HepG2 (cell line): ENCODE measurements at regions not wholly inside any gene's neighbourhood (a gene's known extent, or its start where the extent isn't known, plus 50 kb on each side); places are given as distances from the start of the nearest gene placed in this dataset.

Source experiments
- ATAC-seq: fragments of 200-7000 bp; cut with Tn5 transposase; 3 replicates; pipeline ENCODE4 v1.9.1; 2020; ENCODE audit warnings: mild to moderate bottlenecking, moderate library complexity
- BruUV-seq: library from RNA; stranded (reverse); fragments of 400-500 nt; replicated peaks from 2 replicates; lab custom pipeline; 2021; lab: Mats Ljungman, UMichigan
- CTCF ChIA-PET: fragments of 300-600 bp; formaldehyde crosslinking; extraction: SDS; loops from one replicate; lab custom pipeline; 2021; ENCODE audit warnings: low total read pairs, inconsistent platforms, low intra/inter-chr PET ratio; lab: Yijun Ruan, JAX
- POLR2A ChIA-PET: fragments of 350-600 bp; sonication (Branson Sonifier 250); formaldehyde crosslinking; loops from one replicate; lab custom pipeline; 2020; ENCODE audit warnings: antibody characterized with exemption, inconsistent platforms; lab: Yijun Ruan, JAX
- DNase-seq: peaks from one replicate; pipeline ENCODE4 v3.0.0-alpha.2; 2015; ENCODE audit warnings: low spot score
- FAIRE-seq: peaks from 3 replicates; lab custom pipeline; 2011; peaks lifted over from hg19 to GRCh38; lab: Jason Lieb, UNC
- H2AFZ ChIP-seq: one replicate; pipeline ENCODE4 v1.6.1; 2011; ENCODE audit warnings: low read length, inconsistent platforms
- H3K27ac ChIP-seq: fragments of 300-600 bp; 3 replicates; pipeline ENCODE4 v1.8.0; 2011; ENCODE audit warnings: mixed run types, mild to moderate bottlenecking, mixed read lengths, low read length, inconsistent platforms; ENCODE audit not compliant: insufficient read depth; ENCODE audit errors: extremely low read length
- H3K27me3 ChIP-seq, 2 experiments: fragments of 200-600 bp in 1 of 2; 2 replicates in 1 of 2; 3 replicates in 1 of 2; pipeline versions ENCODE4 v1.6.0 to v1.8.0; 2011; ENCODE audit warnings: low read length in 2 of 2, mild to moderate bottlenecking in 2 of 2, moderate library complexity in 2 of 2, inconsistent platforms in 1 of 2; ENCODE audit not compliant: insufficient read depth in 2 of 2, control insufficient read depth in 1 of 2
- H3K36me3 ChIP-seq, 2 experiments: fragments of 200-600 bp in 1 of 2; replicated peaks in 1 of 2; 2 replicates in 1 of 2; 3 replicates in 1 of 2; pipeline versions ENCODE4 v1.5.1 to v1.8.0; 2011; ENCODE audit warnings: low read length in 2 of 2, inconsistent platforms in 1 of 2; ENCODE audit not compliant: insufficient read depth in 2 of 2, control insufficient read depth in 1 of 2
- H3K4me1 ChIP-seq: 2 replicates; pipeline ENCODE4 v1.5.1; 2012; ENCODE audit warnings: low read length, inconsistent platforms; ENCODE audit not compliant: insufficient read depth
- H3K4me2 ChIP-seq: 2 replicates; pipeline ENCODE4 v1.6.0; 2011; ENCODE audit warnings: low read depth, low read length, inconsistent platforms
- H3K4me3 ChIP-seq, 3 experiments: fragments of 200-600 bp in 1 of 3; sonication (generic), shearing (Covaris generic) in 1 of 3; replicated peaks in 1 of 3; 2 replicates each; pipeline ENCODE4 v1.5.1; 2011 to 2016; ENCODE audit warnings: low read length in 3 of 3, inconsistent platforms in 2 of 3, low read depth in 2 of 3, mild to moderate bottlenecking in 2 of 3, control low read depth in 1 of 3, mixed read lengths in 1 of 3; ENCODE audit not compliant: insufficient read depth in 1 of 3
- H3K79me2 ChIP-seq: one replicate; pipeline ENCODE4 v1.6.1; 2011; ENCODE audit warnings: low read length, inconsistent platforms; ENCODE audit not compliant: insufficient read depth
- H3K9ac ChIP-seq: 2 replicates; pipeline ENCODE4 v1.6.0; 2011; ENCODE audit warnings: mild to moderate bottlenecking, low read depth, low read length, inconsistent platforms; ENCODE audit not compliant: insufficient read depth
- H3K9me3 ChIP-seq: 2 replicates; pipeline ENCODE4 v1.5.1; 2012; ENCODE audit warnings: mild to moderate bottlenecking, low read length
- H4K20me1 ChIP-seq: 2 replicates; pipeline ENCODE4 v1.6.0; 2011; ENCODE audit warnings: inconsistent platforms, mild to moderate bottlenecking, low read length, moderate library complexity; ENCODE audit not compliant: insufficient read depth
- AKNA ChIP-seq: sonication (generic); formaldehyde crosslinking; IDR thresholded peaks from 2 replicates; pipeline ENCODE4 v1.4.0; 2020; ENCODE audit warnings: missing genetic modification reagents, borderline replicate concordance
- ARHGAP35 ChIP-seq: sonication (generic); formaldehyde crosslinking; IDR thresholded peaks from 2 replicates; pipeline ENCODE4 v1.9.0; 2022; ENCODE audit warnings: mild to moderate bottlenecking, inconsistent platforms, moderate library complexity, missing genetic modification reagents, borderline replicate concordance
- ATF7-NPFF ChIP-seq: sonication (generic); formaldehyde crosslinking; IDR thresholded peaks from 2 replicates; pipeline ENCODE4 v1.8.1; 2023; ENCODE audit warnings: mild to moderate bottlenecking, low read depth, missing genetic modification reagents, moderate library complexity
- HNF1A ChIP-seq, 2 experiments: sonication (generic) in 1 of 2; formaldehyde crosslinking in 1 of 2; IDR thresholded peaks; 2 replicates each; pipeline versions ENCODE4 v1.4.0 to v1.6.1; 2016 to 2020; ENCODE audit warnings: borderline replicate concordance in 1 of 2, low read depth in 1 of 2, mild to moderate bottlenecking in 1 of 2, missing genetic modification reagents in 1 of 2
- NCOA1 ChIP-seq: sonication (generic); formaldehyde crosslinking; IDR thresholded peaks from 2 replicates; pipeline ENCODE4 v1.9.0; 2021; ENCODE audit warnings: missing genetic modification reagents
- ZNF18 ChIP-seq: sonication (generic); formaldehyde crosslinking; IDR thresholded peaks from 2 replicates; pipeline ENCODE4 v1.8.0; 2022; ENCODE audit warnings: mild to moderate bottlenecking, missing genetic modification reagents; ENCODE audit not compliant: insufficient replicate concordance
- ZNF275 ChIP-seq: sonication (generic); formaldehyde crosslinking; IDR thresholded peaks from 2 replicates; pipeline ENCODE4 v1.8.0; 2022; ENCODE audit warnings: missing genetic modification reagents, mild to moderate bottlenecking, inconsistent platforms, borderline replicate concordance
- ZNF362 ChIP-seq: sonication (generic); formaldehyde crosslinking; IDR thresholded peaks from 2 replicates; pipeline ENCODE4 v1.4.0; 2020; ENCODE audit warnings: missing genetic modification reagents, mild to moderate bottlenecking, borderline replicate concordance
- ZNF724P ChIP-seq: sonication (generic); formaldehyde crosslinking; IDR thresholded peaks from 2 replicates; pipeline ENCODE4 v1.8.0; 2022; ENCODE audit warnings: missing genetic modification reagents, borderline replicate concordance
- ZNF790 ChIP-seq: sonication (generic); formaldehyde crosslinking; IDR thresholded peaks from 2 replicates; pipeline ENCODE4 v1.8.0; 2022; ENCODE audit warnings: missing genetic modification reagents, mild to moderate bottlenecking, borderline replicate concordance
- WGBS: methylation state at CpG from one replicate; pipeline ENCODE4 v1.1.6; 2017; ENCODE audit warnings: low lambda C conversion rate; 5-methylcytosine and 5-hydroxymethylcytosine counted together
- in situ Hi-C: cut with HindIII; loops from 2 replicates; pipeline ENCODE4 v1.10.0; 2017; ENCODE audit warnings: low pct_unique_long_range_greater_than_20kb; ENCODE audit not compliant: extremely low pct_ligation_motif_present
- intact Hi-C: fragments of 100-400 bp; cut with micrococcal nuclease; formaldehyde crosslinking; loops from one replicate; pipeline ENCODE4 v1.10.0; 2022; ENCODE audit not compliant: unreplicated experiment

GRCh38 chr2:54040685-54041084, 69.9 kb upstream of the PSME4 start:
- no TSS peak for BruUV-seq
- TF ChIP-seq ARHGAP35 (CRISPR knock-in tag) (no peak), ZNF275 (CRISPR knock-in tag) (no peak), ZNF362 (no peak), ATF7-NPFF (CRISPR knock-in tag) (no peak), NCOA1 (CRISPR knock-in tag) (no peak), HNF1A (IDR thresholded peaks at IDR 0.05; ENCODE audit: low read depth) (no peak), HNF1A (CRISPR knock-in tag; IDR thresholded peaks at IDR 0.05; ENCODE audit: borderline replicate concordance) (no peak), ZNF724P (CRISPR knock-in tag) (no peak), ZNF18 (CRISPR knock-in tag) (no peak), ZNF790 (CRISPR knock-in tag) (no peak), AKNA (CRISPR knock-in tag) (no peak)

More at GRCh38 chr2:54040685-54041084, 69.9 kb upstream of the PSME4 start:
- H3K36me3 ChIP-seq, result no peaks in the 10 kb centered on the region
- no peak for ATAC-seq
- in situ Hi-C loops (no loop called here), intact Hi-C loops (no loop called here)
- no peak overlapping the region for H3K27ac ChIP-seq
- H2AFZ ChIP-seq, result no peak overlapping the region
- no peaks in the 10 kb centered on the region for H3K27me3 ChIP-seq
- FAIRE-seq, result no peak
- H3K79me2 ChIP-seq, result no peaks in the 10 kb centered on the region
- ChIA-PET CTCF (no interaction called here), POLR2A (no interaction called here)
- H3K4me1 ChIP-seq, result peaks cover 28% of the 10 kb centered on the region
- 100% methylated on average over 1 of the region's 1 CpG for WGBS
- no peak overlapping the region for H3K9ac ChIP-seq
- H3K9me3 ChIP-seq, result peaks cover 10% of the 10 kb centered on the region
- H3K4me3 ChIP-seq, result no peak overlapping the region
- no peaks in the 10 kb centered on the region for H4K20me1 ChIP-seq
- DNase-seq, result no peak
- H3K4me2 ChIP-seq, result no peak overlapping the region
